ENCODE measurements at regions not wholly inside any gene's neighbourhood (a gene's known extent, or its start where the extent isn't known, plus 50 kb on each side); places are given as distances from the start of the nearest gene placed in this dataset.
"Not testable (repeated sequence)": the region's sequence is repeated elsewhere in the genome, so short reads cannot be mapped to it uniquely, and the experiment has no call there.

- no peak for DNase-seq
Observed at GRCh38 chr20:12133553-12133952, 215.9 kb downstream of the BTBD3 start.

- DNase-seq = not testable (repeated sequence)
Observed at GRCh38 chr20:12145951-12146350, 228.3 kb downstream of the BTBD3 start.

- no peak for DNase-seq
Observed at GRCh38 chr20:12152996-12153395, 235.3 kb downstream of the BTBD3 start.

- DNase-seq = no peak
Observed at GRCh38 chr20:12153628-12154027, 235.9 kb downstream of the BTBD3 start.

- DNase-seq = no peak
Observed at GRCh38 chr20:12156252-12156651, 238.6 kb downstream of the BTBD3 start.

- DNase-seq = no peak
Observed at GRCh38 chr20:12159261-12159660, 241.6 kb downstream of the BTBD3 start.

DNA sequence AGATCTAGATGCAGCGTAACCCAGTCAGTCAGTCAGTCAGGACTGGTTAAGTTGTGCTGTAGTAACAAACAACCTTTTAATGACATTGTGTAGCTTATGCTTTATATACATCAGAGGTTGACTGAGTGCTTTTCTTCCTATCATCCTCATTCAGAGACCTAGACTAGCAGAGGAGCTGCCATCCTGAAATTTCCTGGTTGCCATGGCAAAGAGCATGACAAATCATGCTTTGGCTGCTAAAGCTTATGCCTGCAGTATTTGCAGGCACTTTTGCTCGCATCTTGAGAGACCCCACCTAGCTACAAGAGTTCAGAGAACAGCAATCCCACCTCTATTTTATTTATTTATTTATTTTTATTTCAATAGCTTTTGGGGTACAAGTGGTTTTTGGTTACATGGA, 244.0 kb downstream of the BTBD3 start:
- no peak for DNase-seq

DNA sequence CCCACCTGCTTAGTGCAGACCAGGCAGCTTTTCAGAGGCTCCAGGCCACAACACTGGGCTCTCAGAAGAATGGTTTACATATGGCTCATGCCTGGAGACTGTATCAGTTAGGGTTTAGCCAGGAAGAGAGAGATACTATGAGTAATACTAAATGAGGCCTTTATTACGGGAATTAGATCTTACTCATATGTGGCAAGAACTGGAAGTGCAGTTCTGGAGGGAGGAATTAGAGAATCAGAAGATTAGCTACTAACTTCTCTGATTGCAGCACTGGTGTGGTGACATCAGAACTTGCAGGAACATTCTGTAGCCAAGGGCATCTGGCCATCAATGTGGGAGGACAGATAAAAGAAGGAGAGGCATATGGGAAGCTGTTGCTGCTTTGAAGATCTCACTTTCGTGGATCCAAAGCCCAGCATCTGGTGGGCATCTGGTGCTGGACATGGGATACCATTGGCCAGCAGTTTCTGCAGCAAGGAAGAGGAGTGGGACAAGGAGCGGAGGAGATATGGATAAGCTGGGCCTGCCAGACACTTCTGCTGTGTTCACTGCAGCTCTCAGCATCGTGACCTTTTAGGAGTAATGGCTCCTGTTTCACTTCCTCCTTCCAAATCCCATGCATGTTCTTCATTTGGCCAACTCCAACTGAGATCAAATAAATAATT, 248.5 kb downstream of the BTBD3 start:
- DNase-seq = no peak

- no peak for DNase-seq
Observed at GRCh38 chr20:12170406-12170805, 252.7 kb downstream of the BTBD3 start.

- DNase-seq = no peak
Observed at GRCh38 chr20:12171923-12172524, 254.3 kb downstream of the BTBD3 start.

DNA sequence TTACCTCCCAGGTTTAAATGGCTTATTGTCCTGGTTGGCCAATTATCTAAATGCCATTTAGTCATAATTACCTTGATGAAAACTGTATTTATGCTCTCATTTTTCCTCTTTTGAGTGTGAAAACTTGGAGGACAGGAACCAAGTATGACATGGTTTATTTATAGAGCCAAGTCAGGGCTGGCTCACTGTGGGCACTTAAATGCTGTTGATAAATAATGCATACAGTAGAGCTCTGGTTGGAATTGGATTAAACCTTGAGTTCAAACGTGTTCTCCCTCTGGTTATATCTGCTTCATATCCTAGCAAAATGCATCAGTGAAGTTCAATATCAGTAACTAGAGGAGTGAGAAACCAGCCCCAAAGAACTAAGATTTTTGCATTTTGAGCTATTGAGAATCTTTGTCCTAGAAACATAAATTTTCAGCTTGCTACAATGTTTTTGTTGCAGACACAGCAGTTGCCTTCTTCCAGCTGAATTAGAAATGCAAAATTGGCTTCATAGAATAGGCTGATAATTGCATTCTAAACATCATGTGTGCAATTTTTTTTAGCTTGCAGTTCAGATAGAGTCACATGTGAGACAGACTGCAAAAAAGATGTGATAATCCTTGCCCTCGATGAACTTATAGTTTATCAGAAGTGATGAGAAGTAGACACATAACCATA, 255.8 kb downstream of the BTBD3 start:
- no peak for DNase-seq

DNA sequence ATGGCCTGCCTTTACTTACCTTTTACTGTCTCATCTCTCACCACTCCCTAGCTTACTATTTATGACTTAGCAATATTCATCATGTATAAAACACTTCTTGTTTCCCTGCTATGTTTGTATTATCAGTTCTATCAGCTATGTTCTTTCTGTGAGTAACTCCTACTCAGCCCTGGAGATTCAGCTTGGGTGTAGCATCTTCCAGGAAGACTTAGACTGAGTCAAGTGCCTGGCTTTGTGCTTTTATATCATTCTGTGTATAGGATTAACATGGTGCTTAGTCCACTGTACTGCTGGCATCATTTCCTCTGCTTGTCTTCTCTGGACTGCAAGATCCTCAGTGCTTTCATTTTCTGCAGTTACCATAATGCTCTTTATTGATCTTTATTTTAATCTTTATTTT, 257.8 kb downstream of the BTBD3 start:
- DNase-seq = no peak

DNA sequence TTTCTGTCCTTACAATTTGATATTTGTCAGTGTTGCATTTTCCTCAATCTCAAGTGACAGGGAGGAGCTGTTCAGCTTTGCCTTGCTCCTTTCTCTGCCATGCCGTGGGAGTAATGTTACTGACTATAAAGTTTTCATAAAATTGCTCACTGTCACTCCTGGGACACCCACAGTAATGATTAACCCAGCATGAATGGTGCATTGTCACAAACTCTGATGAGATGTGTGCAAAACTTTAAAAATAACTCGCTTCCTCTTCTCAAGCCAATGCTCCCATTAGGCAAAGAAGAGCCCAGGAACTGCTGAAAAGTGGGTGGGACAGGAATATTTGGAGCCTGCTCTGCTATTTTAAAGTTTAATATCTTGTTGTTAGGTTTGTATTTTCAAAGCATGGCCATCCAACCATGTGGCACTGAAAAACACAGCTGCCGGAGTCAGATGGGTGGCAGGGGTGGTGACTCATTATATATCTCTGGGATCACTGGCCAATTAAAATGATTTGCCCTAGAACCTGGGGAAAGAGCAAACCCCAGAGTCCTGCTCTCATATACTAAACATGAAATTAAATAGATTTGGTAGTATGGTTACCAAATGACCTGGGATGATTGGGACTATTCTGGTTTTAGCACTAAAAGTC, 260.1 kb downstream of the BTBD3 start:
- DNase-seq = no peak

GRCh38 chr20:12179692-12180091, 262.0 kb downstream of the BTBD3 start:
- DNase-seq = no peak

- DNase-seq = no peak
Observed at GRCh38 chr20:12180107-12180661, 262.5 kb downstream of the BTBD3 start.

DNA sequence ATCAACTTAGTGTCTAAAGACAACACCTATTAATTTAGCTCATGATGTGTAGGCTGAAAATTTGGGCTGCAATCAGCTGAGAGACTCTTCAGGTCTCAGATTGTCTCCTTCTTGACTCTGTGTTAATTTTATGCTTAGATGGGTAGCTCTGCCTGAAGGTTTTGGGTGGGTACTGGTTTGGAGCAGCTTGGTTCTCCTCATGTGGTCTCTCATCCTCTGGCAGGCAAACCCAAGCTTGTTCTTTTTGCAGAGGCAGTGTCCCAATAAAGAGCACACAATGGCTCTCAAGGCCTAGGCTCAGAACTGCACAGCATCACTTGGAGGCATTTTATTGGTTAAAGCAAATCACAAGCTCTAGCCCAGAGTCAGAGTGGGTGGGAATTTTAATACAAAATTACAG, 280.6 kb downstream of the BTBD3 start:
- DNase-seq = no peak

DNA sequence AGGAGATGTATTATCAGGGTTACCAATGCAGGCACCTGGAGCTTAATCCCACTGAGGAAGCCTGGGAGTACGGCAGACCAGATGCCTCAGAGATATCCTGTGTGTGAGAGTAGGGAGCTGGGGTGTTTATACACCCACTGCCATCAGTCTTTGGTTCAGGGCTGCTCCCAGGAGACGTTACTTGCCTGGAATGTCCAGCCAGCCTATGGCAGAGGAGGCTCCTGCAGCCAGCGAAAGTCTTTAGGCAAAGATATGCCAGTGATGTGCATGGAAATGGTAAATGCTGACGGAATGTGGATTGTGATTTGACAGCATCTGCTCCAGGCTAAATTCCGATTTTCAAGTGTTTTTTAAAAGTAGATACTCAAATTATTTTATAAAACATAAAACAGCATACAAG, 282.0 kb downstream of the BTBD3 start:
- no peak for DNase-seq

DNA sequence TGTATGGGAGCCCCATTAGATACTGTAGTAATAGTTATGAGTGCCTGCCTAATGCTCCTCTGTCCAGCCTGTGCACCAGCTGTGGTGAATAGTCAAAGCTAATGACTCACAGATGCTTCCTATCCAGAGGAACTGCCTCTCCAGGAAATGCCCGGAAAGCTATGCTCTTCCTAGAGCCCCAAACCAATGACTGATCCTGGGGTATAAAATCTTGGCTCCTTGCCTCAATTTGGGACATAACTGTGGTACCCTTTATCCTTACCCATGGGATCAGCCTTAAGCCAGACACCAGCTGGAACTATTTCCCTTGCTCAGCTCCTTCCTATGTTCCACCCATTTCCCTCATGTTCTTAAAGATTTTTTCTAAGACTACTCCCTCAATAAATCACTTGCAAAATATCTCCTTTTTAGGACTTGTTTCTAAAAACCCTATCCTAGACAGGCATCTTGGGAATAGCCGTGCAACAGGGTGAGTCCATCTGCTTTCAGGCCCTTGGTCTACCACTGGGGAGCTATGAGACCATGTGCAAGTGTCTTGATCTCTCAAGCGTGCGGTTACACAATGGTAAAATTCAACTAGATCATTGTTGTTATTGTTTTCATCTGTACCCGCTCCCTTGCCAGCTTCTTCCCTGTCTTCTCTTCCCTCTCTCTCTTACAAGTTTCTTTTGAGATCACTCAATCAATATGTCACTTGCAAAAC, 283.7 kb downstream of the BTBD3 start:
- no peak for DNase-seq

DNA sequence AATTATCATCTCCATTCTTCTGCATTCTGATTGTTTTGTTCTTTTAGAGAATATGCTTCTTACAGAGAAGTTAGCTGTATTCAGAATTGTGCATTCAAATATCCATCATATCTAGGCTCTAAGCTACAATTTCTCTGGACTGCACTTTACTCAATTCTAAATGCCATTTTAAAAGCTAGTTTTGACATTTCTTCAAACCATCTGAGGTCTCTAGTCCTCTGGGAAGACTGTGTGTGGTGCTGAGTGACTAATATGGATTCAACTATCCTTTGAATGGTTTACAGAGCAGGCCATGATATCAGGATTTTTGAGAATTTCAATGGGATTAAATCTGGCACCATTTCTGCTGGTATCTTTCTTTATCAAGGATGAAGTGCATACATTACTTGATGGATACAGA, 285.7 kb downstream of the BTBD3 start:
- DNase-seq = no peak

- DNase-seq = no peak
Observed at GRCh38 chr20:12203981-12204380, 286.3 kb downstream of the BTBD3 start.

GRCh38 chr20:12207875-12208274, 290.2 kb downstream of the BTBD3 start:
- DNase-seq = peak; percentile 2

DNA sequence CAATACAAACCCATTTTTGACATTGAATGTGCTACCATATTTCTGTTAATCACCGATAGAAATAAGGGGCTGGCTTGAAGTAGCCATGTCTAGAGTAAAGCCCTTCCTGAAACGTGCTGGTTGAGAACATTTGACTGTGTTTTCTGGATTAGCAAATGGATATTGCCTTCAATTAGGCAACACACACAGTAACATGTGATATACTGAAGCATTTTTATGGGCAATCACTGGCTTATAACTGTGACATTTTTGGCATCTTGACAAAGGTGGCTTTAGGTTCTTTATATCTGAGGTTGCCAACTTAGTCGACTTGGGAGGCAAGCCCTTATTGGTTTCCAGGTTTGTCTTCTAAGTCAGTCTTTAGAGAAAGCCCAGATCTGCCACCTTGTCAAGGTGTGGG, 292.9 kb downstream of the BTBD3 start:
- no peak for DNase-seq

DNA sequence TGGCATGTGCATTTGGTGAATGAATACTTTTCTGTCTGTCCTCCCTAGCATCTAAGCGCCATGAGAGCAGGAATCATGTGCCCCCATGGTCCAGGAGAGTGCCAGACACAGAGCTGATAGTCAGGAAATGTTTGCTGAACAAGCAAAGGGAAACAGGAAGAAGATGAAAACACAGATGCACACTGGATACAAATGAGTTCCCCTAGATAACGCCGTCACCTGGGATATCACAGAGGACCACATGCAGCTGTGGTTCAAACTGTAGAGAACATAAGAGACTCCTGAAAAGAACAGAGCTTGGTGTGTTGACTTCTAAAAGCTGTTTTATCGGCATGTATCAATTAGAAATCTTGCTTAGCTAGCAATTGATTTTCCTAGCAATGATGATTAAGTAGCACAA, 293.7 kb downstream of the BTBD3 start:
- DNase-seq = no peak

Data from NCI-H1694 (cell line).